PFSK-1 (cell line): ENCODE measurements at regions not wholly inside any gene's neighbourhood (a gene's known extent, or its start where the extent isn't known, plus 50 kb on each side); places are given as distances from the start of the nearest gene placed in this dataset.

ENCODE experiments used
- POLR2AphosphoS5 ChIP-seq: IDR thresholded peaks from 2 replicates; pipeline ENCODE4 v1.6.1; 2012; ENCODE audit warnings: low read depth, mild to moderate bottlenecking, control low read depth, low read length, moderate library complexity
- TAF1 ChIP-seq: IDR thresholded peaks from 2 replicates; pipeline ENCODE4 v1.6.1; 2012; ENCODE audit warnings: low read length, control low read depth, borderline replicate concordance; ENCODE audit not compliant: insufficient read depth

- TF ChIP-seq TAF1 (no peak), POLR2AphosphoS5 (no peak)
Measured at GRCh38 chr2:183552716-183553115, 428.5 kb downstream of the NUP35 start.
